Neural cell (in vitro differentiated cells): ENCODE measurements at regions not wholly inside any gene's neighbourhood (a gene's known extent, or its start where the extent isn't known, plus 50 kb on each side); places are given as distances from the start of the nearest gene placed in this dataset.

Experiments
- H2AFZ ChIP-seq: fragments of 200-600, 300-800 bp; sonication (generic), shearing (Covaris generic); 2 replicates; pipeline ENCODE4 v1.6.0; 2014; ENCODE audit warnings: low read depth, mild to moderate bottlenecking, antibody characterized with exemption, low read length, moderate library complexity
- H3F3A ChIP-seq: fragments of 200-600 bp; shearing (Covaris generic); 2 replicates; pipeline ENCODE4 v1.6.1; 2016; ENCODE audit warnings: mild to moderate bottlenecking, moderate library complexity, mixed read lengths, antibody characterized with exemption, low read length; ENCODE audit not compliant: insufficient read depth, poor library complexity, severe bottlenecking
- H3K27ac ChIP-seq: fragments of 200-600, 300-800 bp; sonication (generic), shearing (Covaris generic); 2 replicates; pipeline ENCODE4 v1.5.1; 2014; ENCODE audit warnings: mild to moderate bottlenecking, low read length, moderate library complexity
- H3K27me3 ChIP-seq: fragments of 300-800, 200-600 bp; sonication (generic), shearing (Covaris generic); 2 replicates; pipeline ENCODE4 v1.6.0; 2014; ENCODE audit warnings: mild to moderate bottlenecking, low read depth, low read length, moderate library complexity; ENCODE audit not compliant: insufficient read depth
- H3K36me3 ChIP-seq: fragments of 300-800, 200-600 bp; sonication (generic), shearing (Covaris generic); 2 replicates; pipeline ENCODE4 v1.5.1; 2014; ENCODE audit warnings: mild to moderate bottlenecking, antibody characterized with exemption, low read length, moderate library complexity; ENCODE audit not compliant: insufficient read depth
- H3K4me2 ChIP-seq: fragments of 300-800, 200-600 bp; sonication (generic), shearing (Covaris generic); 2 replicates; pipeline ENCODE4 v1.6.0; 2014; ENCODE audit warnings: mild to moderate bottlenecking, low read length
- H3K4me3 ChIP-seq: fragments of 300-800, 200-600 bp; sonication (generic), shearing (Covaris generic); 2 replicates; pipeline ENCODE4 v1.5.1; 2014; ENCODE audit warnings: mild to moderate bottlenecking, low read length, moderate library complexity
- H3K79me2 ChIP-seq: fragments of 200-600 bp; shearing (Covaris generic); replicated peaks from 2 replicates; pipeline ENCODE4 v1.6.0; 2014; ENCODE audit warnings: mild to moderate bottlenecking, low read length, moderate library complexity; ENCODE audit not compliant: insufficient read depth
- H3K9ac ChIP-seq: fragments of 300-800, 200-600 bp; sonication (generic), shearing (Covaris generic); 2 replicates; pipeline ENCODE4 v1.6.1; 2016; ENCODE audit warnings: mild to moderate bottlenecking, low read length, mixed read lengths
- H3K9me2 ChIP-seq: fragments of 200-600 bp; shearing (Covaris generic); 2 replicates; pipeline ENCODE4 v1.6.1; 2016; ENCODE audit warnings: mild to moderate bottlenecking, low read length, mixed read lengths; ENCODE audit not compliant: insufficient read depth
- H3K9me3 ChIP-seq: fragments of 200-600, 300-800 bp; sonication (generic), shearing (Covaris generic); 2 replicates; pipeline ENCODE4 v1.6.1; 2016; ENCODE audit warnings: mild to moderate bottlenecking, mixed run types, low read length, moderate library complexity, mixed read lengths
- H4K20me1 ChIP-seq: fragments of 200-600 bp; shearing (Covaris generic); 2 replicates; pipeline ENCODE4 v1.6.1; 2016; ENCODE audit warnings: mild to moderate bottlenecking, mixed run types; ENCODE audit not compliant: insufficient read depth
- EP300 ChIP-seq: fragments of 450-650 bp; conservative IDR thresholded peaks from 2 replicates; pipeline ENCODE4 v1.6.1; 2014; ENCODE audit warnings: antibody characterized with exemption, mild to moderate bottlenecking, moderate library complexity; ENCODE audit not compliant: poor library complexity, severe bottlenecking
- EZH2 ChIP-seq: fragments of 200-600, 300-800 bp; shearing (Covaris generic), sonication (generic); IDR thresholded peaks from 2 replicates; pipeline ENCODE4 v1.6.1; 2014; ENCODE audit warnings: antibody characterized with exemption, low read length, borderline replicate concordance, mild to moderate bottlenecking; ENCODE audit not compliant: insufficient read depth, poor library complexity, severe bottlenecking
- MXI1 ChIP-seq: fragments of 450-650 bp; conservative IDR thresholded peaks from 2 replicates; pipeline ENCODE4 v1.6.1; 2014; ENCODE audit warnings: antibody characterized with exemption, mild to moderate bottlenecking; ENCODE audit not compliant: poor library complexity, severe bottlenecking
- POLR2AphosphoS5 ChIP-seq: IDR thresholded peaks from 2 replicates; pipeline ENCODE4 v1.6.1; 2012
- RAD21 ChIP-seq: fragments of 450-650 bp; conservative IDR thresholded peaks from 2 replicates; pipeline ENCODE4 v1.6.1; 2014; ENCODE audit warnings: antibody characterized with exemption, mild to moderate bottlenecking, moderate library complexity
- SMC3 ChIP-seq: fragments of 450-650 bp; conservative IDR thresholded peaks from 2 replicates; pipeline ENCODE4 v1.6.1; 2014; ENCODE audit warnings: antibody characterized with exemption, mild to moderate bottlenecking, moderate library complexity; ENCODE audit not compliant: poor library complexity
- TAF1 ChIP-seq: IDR thresholded peaks from 2 replicates; pipeline ENCODE4 v1.6.1; 2012; ENCODE audit warnings: low read depth
- TF ChIP-seq, protein P1 (sequence below): fragments of 450-650 bp; IDR thresholded peaks from 2 replicates; pipeline ENCODE4 v1.5.1; 2014; ENCODE audit warnings: antibody characterized with exemption, mild to moderate bottlenecking, moderate library complexity; ENCODE audit not compliant: poor library complexity, severe bottlenecking
- TF ChIP-seq, protein P2 (sequence below): IDR thresholded peaks from 2 replicates; pipeline ENCODE4 v1.6.1; 2012; ENCODE audit warnings: borderline replicate concordance

- H3K36me3 ChIP-seq: no peaks in the 10 kb centered on the region
- TF ChIP-seq SMC3 (no peak), MXI1 (no peak), TAF1 (no peak), EZH2 (no peak), POLR2AphosphoS5 (no peak), EP300 (no peak), RAD21 (no peak)
- TF ChIP-seq, protein P1, sequence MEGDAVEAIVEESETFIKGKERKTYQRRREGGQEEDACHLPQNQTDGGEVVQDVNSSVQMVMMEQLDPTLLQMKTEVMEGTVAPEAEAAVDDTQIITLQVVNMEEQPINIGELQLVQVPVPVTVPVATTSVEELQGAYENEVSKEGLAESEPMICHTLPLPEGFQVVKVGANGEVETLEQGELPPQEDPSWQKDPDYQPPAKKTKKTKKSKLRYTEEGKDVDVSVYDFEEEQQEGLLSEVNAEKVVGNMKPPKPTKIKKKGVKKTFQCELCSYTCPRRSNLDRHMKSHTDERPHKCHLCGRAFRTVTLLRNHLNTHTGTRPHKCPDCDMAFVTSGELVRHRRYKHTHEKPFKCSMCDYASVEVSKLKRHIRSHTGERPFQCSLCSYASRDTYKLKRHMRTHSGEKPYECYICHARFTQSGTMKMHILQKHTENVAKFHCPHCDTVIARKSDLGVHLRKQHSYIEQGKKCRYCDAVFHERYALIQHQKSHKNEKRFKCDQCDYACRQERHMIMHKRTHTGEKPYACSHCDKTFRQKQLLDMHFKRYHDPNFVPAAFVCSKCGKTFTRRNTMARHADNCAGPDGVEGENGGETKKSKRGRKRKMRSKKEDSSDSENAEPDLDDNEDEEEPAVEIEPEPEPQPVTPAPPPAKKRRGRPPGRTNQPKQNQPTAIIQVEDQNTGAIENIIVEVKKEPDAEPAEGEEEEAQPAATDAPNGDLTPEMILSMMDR: no peak
- TF ChIP-seq, protein P2, sequence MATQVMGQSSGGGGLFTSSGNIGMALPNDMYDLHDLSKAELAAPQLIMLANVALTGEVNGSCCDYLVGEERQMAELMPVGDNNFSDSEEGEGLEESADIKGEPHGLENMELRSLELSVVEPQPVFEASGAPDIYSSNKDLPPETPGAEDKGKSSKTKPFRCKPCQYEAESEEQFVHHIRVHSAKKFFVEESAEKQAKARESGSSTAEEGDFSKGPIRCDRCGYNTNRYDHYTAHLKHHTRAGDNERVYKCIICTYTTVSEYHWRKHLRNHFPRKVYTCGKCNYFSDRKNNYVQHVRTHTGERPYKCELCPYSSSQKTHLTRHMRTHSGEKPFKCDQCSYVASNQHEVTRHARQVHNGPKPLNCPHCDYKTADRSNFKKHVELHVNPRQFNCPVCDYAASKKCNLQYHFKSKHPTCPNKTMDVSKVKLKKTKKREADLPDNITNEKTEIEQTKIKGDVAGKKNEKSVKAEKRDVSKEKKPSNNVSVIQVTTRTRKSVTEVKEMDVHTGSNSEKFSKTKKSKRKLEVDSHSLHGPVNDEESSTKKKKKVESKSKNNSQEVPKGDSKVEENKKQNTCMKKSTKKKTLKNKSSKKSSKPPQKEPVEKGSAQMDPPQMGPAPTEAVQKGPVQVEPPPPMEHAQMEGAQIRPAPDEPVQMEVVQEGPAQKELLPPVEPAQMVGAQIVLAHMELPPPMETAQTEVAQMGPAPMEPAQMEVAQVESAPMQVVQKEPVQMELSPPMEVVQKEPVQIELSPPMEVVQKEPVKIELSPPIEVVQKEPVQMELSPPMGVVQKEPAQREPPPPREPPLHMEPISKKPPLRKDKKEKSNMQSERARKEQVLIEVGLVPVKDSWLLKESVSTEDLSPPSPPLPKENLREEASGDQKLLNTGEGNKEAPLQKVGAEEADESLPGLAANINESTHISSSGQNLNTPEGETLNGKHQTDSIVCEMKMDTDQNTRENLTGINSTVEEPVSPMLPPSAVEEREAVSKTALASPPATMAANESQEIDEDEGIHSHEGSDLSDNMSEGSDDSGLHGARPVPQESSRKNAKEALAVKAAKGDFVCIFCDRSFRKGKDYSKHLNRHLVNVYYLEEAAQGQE: no peak
- H3K79me2 ChIP-seq: no peaks in the 10 kb centered on the region
Measured at GRCh38 chr4:31518796-31519250, 798.7 kb downstream of the PCDH7 start.

DNA sequence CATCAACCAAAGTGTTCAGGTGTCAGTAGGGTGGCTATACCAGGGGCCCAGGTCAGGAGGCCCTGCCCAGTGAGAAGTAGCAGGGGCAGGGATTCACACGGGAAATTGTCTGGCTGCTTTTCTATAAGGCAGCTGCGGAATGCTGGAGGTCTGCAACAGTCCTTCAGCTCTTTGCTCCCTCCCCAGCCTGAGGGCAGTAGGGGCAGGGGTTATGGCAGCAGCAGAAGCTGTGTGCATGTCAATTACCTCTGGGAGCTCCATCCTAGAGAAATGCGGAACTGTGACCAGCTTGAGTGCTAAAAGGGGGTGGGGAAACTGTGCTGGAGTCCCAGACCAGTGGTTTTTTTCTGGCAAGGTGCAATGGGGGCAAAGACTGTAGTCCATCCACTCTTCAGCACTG, 810.4 kb downstream of the PCDH7 start:
- Histone ChIP-seq H3F3A (no peaks in the 10 kb centered on the region), H3K36me3 (no peaks in the 10 kb centered on the region), H3K9me2 (no peaks in the 10 kb centered on the region), H3K27ac (no peak overlapping the region), H2AFZ (no peak overlapping the region), H3K9me3 (no peaks in the 10 kb centered on the region), H3K4me3 (no peak overlapping the region), H3K27me3 (no peaks in the 10 kb centered on the region), H3K9ac (no peak overlapping the region), H3K79me2 (no peaks in the 10 kb centered on the region), H4K20me1 (no peaks in the 10 kb centered on the region), H3K4me2 (no peak overlapping the region)
- TF ChIP-seq MXI1 (no peak), SMC3 (no peak), EP300 (no peak), TAF1 (no peak), EZH2 (no peak), RAD21 (no peak), POLR2AphosphoS5 (no peak)
- TF ChIP-seq, protein P2: no peak
- TF ChIP-seq, protein P1: no peak

More at GRCh38 chr4:31518796-31519250, 798.7 kb downstream of the PCDH7 start:
- Histone ChIP-seq H3K9me2 (no peaks in the 10 kb centered on the region), H3F3A (no peaks in the 10 kb centered on the region), H3K4me3 (no peak overlapping the region), H4K20me1 (no peaks in the 10 kb centered on the region), H3K27ac (no peak overlapping the region), H3K9me3 (no peaks in the 10 kb centered on the region), H3K9ac (no peak overlapping the region), H3K4me2 (no peak overlapping the region), H3K27me3 (no peaks in the 10 kb centered on the region), H2AFZ (no peak overlapping the region)
